Adrenal gland (tissue), 9 donors: ENCODE measurements at regions not wholly inside any gene's neighbourhood (a gene's known extent, or its start where the extent isn't known, plus 50 kb on each side); places are given as distances from the start of the nearest gene placed in this dataset.
"Not testable (repeated sequence)": the region's sequence is repeated elsewhere in the genome, so short reads cannot be mapped to it uniquely, and the experiment has no call there.

Source experiments
- DNase-seq, 7 donors: peaks; one replicate each; pipeline ENCODE4 v3.0.0-alpha.2; 2019 to 2020
- H3K27ac ChIP-seq, 5 donors: fragments of 200-600 bp; sonication (generic) in 4 of 5; 1 replicate in 3 of 5; 2 replicates in 2 of 5; pipeline versions ENCODE4 v1.5.1 to v1.8.0; 2016 to 2020; ENCODE audit warnings: mild to moderate bottlenecking in 1 of 5
- H3K27me3 ChIP-seq: fragments of 200-600 bp; 2 replicates; pipeline ENCODE4 v1.8.0; 2021
- H3K36me3 ChIP-seq, 2 donors: fragments of 200-600 bp; replicated peaks in 1 of 2; 1 replicate in 1 of 2; 2 replicates in 1 of 2; pipeline versions ENCODE4 v1.5.1 to v1.8.0; 2018 to 2022
- H3K4me1 ChIP-seq, 2 donors: fragments of 200-600 bp; replicated peaks in 1 of 2; 1 replicate in 1 of 2; 2 replicates in 1 of 2; pipeline versions ENCODE4 v1.5.1 to v1.8.0; 2018 to 2021
- H3K4me3 ChIP-seq, 4 donors: fragments of 200-600 bp; sonication (generic) in 3 of 4; one replicate each; pipeline ENCODE4 v1.5.1; 2016 to 2018
- H3K9me3 ChIP-seq, 3 donors: fragments of 200-600 bp; sonication (generic) in 1 of 3; replicated peaks in 1 of 3; 1 replicate in 2 of 3; 2 replicates in 1 of 3; pipeline versions ENCODE4 v1.5.1 to v1.8.0; 2016 to 2021
- CTCF ChIP-seq, 6 experiments: fragments of 450-650 bp in 4 of 6; fragments of 200-600 bp in 2 of 6; sonication (generic) in 1 of 6; IDR thresholded peaks; 1 replicate in 5 of 6; 2 replicates in 1 of 6; pipeline versions ENCODE4 v1.5.1 to v1.8.0; 2016 to 2021; ENCODE audit warnings: antibody characterized with exemption in 6 of 6, mild to moderate bottlenecking in 2 of 6, moderate library complexity in 1 of 6
- POLR2A ChIP-seq, 2 donors: fragments of 450-650 bp; IDR thresholded peaks; one replicate each; pipeline ENCODE4 v1.6.1; 2017; ENCODE audit warnings: antibody characterized with exemption in 2 of 2, mild to moderate bottlenecking in 2 of 2, moderate library complexity in 1 of 2
- WGBS, 4 donors: extraction: QIAGEN DNeasy Blood & Tissue Kit in 2 of 4; methylation state at CpG; one replicate each; pipeline versions ENCODE4 v1.1.5 to v1.1.7; 2013 to 2017; 5-methylcytosine and 5-hydroxymethylcytosine counted together
- intact Hi-C, 2 donors: fragments of 100-400 bp; cut with DNase I; formaldehyde crosslinking; loops; one replicate each; pipeline versions ENCODE4 v1.14.1 to v1.15.0; 2022 to 2023
- donor health status: healthy with polysubstance abuse.
- donor health status: Bipolar disorder and iron deficiency.
- donor health status: DM: yes; HTN: yes; CAD: no.
- donor health status: DM: no; HTN: no; CAD: no.
- donor health status: DM: no; HTN: no; CAD: no.

GRCh38 chr7:4479367-4480039 is 202.6 kb upstream of the FOXK1 start:
- TF ChIP-seq CTCF (IDR thresholded peaks at IDR 0.05) = peak in 5 of 6 experiments; percentile 20 to 45 (median 34)
- no peak for TF ChIP-seq POLR2A (IDR thresholded peaks at IDR 0.05)
- Histone ChIP-seq H3K27ac (no peak overlapping the region), H3K4me3 (no peak overlapping the region), H3K36me3 (no peaks in the 10 kb centered on the region), H3K27me3 (no peaks in the 10 kb centered on the region), H3K9me3 (no peaks in the 10 kb centered on the region), H3K4me1 (no peaks in the 10 kb centered on the region)
- DNase-seq = peak in 5 of 7 donors; percentile 19 to 54 (median 22)
- intact Hi-C loops = no loop called here
- 56 to 61% (median 57%) methylated on average over 12 of the region's 12 CpGs for WGBS, 4 donors

- DNase-seq, H3K9me3 ChIP-seq, H3K4me1 ChIP-seq, H3K27me3 ChIP-seq, H3K4me3 ChIP-seq, H3K27ac ChIP-seq, H3K36me3 ChIP-seq, intact Hi-C loops: not testable (repeated sequence)
- 88 to 92% (median 89%) methylated on average over 11 of the region's 11 CpGs for WGBS, 4 donors
Observed at GRCh38 chr7:4480131-4480530, 202.0 kb upstream of the FOXK1 start.

GRCh38 chr7:4483851-4484250 is 198.2 kb upstream of the FOXK1 start:
- no peaks in the 10 kb centered on the region for H3K4me1 ChIP-seq
- WGBS, 4 donors = 79 to 91% (median 85%) methylated on average over 1 of the region's 1 CpG
- intact Hi-C loops = no loop called here
- no peak overlapping the region for H3K4me3 ChIP-seq
- TF ChIP-seq CTCF (IDR thresholded peaks at IDR 0.05) (no peak), POLR2A (IDR thresholded peaks at IDR 0.05) (no peak)
- H3K36me3 ChIP-seq = no peaks in the 10 kb centered on the region
- no peak overlapping the region for H3K27ac ChIP-seq
- no peaks in the 10 kb centered on the region for H3K27me3 ChIP-seq
- H3K9me3 ChIP-seq = no peaks in the 10 kb centered on the region
- DNase-seq = no peak

- no peaks in the 10 kb centered on the region for H3K9me3 ChIP-seq
- no peak for DNase-seq
- H3K4me1 ChIP-seq = no peaks in the 10 kb centered on the region
- no peaks in the 10 kb centered on the region for H3K27me3 ChIP-seq
- WGBS, 4 donors = 20 to 44% (median 24%) methylated on average over 1 of the region's 1 CpG
- intact Hi-C loops = no loop called here
- no peak overlapping the region for H3K4me3 ChIP-seq
- TF ChIP-seq POLR2A (IDR thresholded peaks at IDR 0.05) (no peak), CTCF (IDR thresholded peaks at IDR 0.05) (no peak)
- H3K36me3 ChIP-seq = no peaks in the 10 kb centered on the region
- no peak overlapping the region for H3K27ac ChIP-seq
Observed at GRCh38 chr7:4484545-4484944, 197.6 kb upstream of the FOXK1 start.

- TF ChIP-seq POLR2A (IDR thresholded peaks at IDR 0.05) (no peak), CTCF (IDR thresholded peaks at IDR 0.05) (no peak)
- intact Hi-C loops = no loop called here
- 28 to 42% (median 39%) methylated on average over 4 of the region's 4 CpGs for WGBS, 4 donors
- no peak overlapping the region for H3K27ac ChIP-seq
- H3K27me3 ChIP-seq = no peaks in the 10 kb centered on the region
- H3K4me1 ChIP-seq = no peaks in the 10 kb centered on the region
- no peaks in the 10 kb centered on the region for H3K36me3 ChIP-seq
- no peak overlapping the region for H3K4me3 ChIP-seq
- no peak for DNase-seq
- no peaks in the 10 kb centered on the region for H3K9me3 ChIP-seq
Observed at GRCh38 chr7:4486907-4487306, 195.2 kb upstream of the FOXK1 start.

- intact Hi-C loops, H3K9me3 ChIP-seq, DNase-seq, H3K27ac ChIP-seq, H3K27me3 ChIP-seq, H3K36me3 ChIP-seq, H3K4me3 ChIP-seq, H3K4me1 ChIP-seq: not testable (repeated sequence)
- 89 to 92% (median 90%) methylated on average over 11 to 29 of the region's 30 CpGs; no CpG with 5 or more reads in 1 of the 4 donors for WGBS, 4 donors
Observed at GRCh38 chr7:4496911-4497310, 185.2 kb upstream of the FOXK1 start.
